ES-I3 (cell line): ENCODE measurements at regions not wholly inside any gene's neighbourhood (a gene's known extent, or its start where the extent isn't known, plus 50 kb on each side); places are given as distances from the start of the nearest gene placed in this dataset.
"Not testable (repeated sequence)": the region's sequence is repeated elsewhere in the genome, so short reads cannot be mapped to it uniquely, and the experiment has no call there.

Experiments
- H3K36me3 ChIP-seq: 2 replicates; pipeline ENCODE4 v1.6.1; 2013; ENCODE audit warnings: mild to moderate bottlenecking, low read length, control low read depth, moderate library complexity; ENCODE audit not compliant: insufficient read depth
- H3K4me1 ChIP-seq: 2 replicates; pipeline ENCODE4 v1.6.1; 2013; ENCODE audit warnings: mild to moderate bottlenecking, control low read depth, low read length; ENCODE audit not compliant: insufficient read depth
- H3K9ac ChIP-seq: 2 replicates; pipeline ENCODE4 v1.6.1; 2013; ENCODE audit warnings: low read depth, mild to moderate bottlenecking, low read length, moderate library complexity
- H3K9me3 ChIP-seq: 2 replicates; pipeline ENCODE4 v1.6.1; 2013; ENCODE audit warnings: mild to moderate bottlenecking, low read length, moderate library complexity; ENCODE audit not compliant: control insufficient read depth, insufficient read depth

GRCh38 chr12:3380200-3381043 is 110.6 kb upstream of the PRMT8 start:
- H3K4me1 ChIP-seq = no peaks in the 10 kb centered on the region
- H3K36me3 ChIP-seq = no peaks in the 10 kb centered on the region
- H3K9ac ChIP-seq = no peak overlapping the region
- no peaks in the 10 kb centered on the region; the same call in 1 of the 2 replicates for H3K9me3 ChIP-seq

GRCh38 chr12:3381059-3382047 is 109.7 kb upstream of the PRMT8 start:
- no peaks in the 10 kb centered on the region for H3K4me1 ChIP-seq
- no peaks in the 10 kb centered on the region for H3K36me3 ChIP-seq
- H3K9ac ChIP-seq = no peak overlapping the region
- no peaks in the 10 kb centered on the region; the same call in 1 of the 2 replicates for H3K9me3 ChIP-seq

GRCh38 chr12:3389986-3390385 is 101.0 kb upstream of the PRMT8 start:
- Histone ChIP-seq H3K4me1 (no peaks in the 10 kb centered on the region), H3K9ac (no peak overlapping the region), H3K9me3 (no peaks in the 10 kb centered on the region), H3K36me3 (no peaks in the 10 kb centered on the region)

GRCh38 chr12:3397596-3397995 is 93.4 kb upstream of the PRMT8 start:
- H3K36me3 ChIP-seq, H3K4me1 ChIP-seq, H3K9me3 ChIP-seq: not testable (repeated sequence)
- H3K9ac ChIP-seq = peak overlapping the region; percentile 51; the same call in 1 of the 2 replicates

GRCh38 chr12:3398196-3398789 is 92.7 kb upstream of the PRMT8 start:
- Histone ChIP-seq H3K9me3 (no peaks in the 10 kb centered on the region), H3K4me1 (0 out of 2 replicates have a peak, but pooled peaks cover 3% of the 10 kb centered on the region), H3K36me3 (no peaks in the 10 kb centered on the region), H3K9ac (peak overlapping the region; percentile 51; the same call in 1 of the 2 replicates)

GRCh38 chr12:3405821-3406220 is 85.2 kb upstream of the PRMT8 start:
- no peaks in the 10 kb centered on the region for H3K36me3 ChIP-seq
- H3K4me1 ChIP-seq = no peaks in the 10 kb centered on the region
- no peak overlapping the region for H3K9ac ChIP-seq
- peaks cover 8% of the 10 kb centered on the region for H3K9me3 ChIP-seq

GRCh38 chr12:3407723-3408122 is 83.3 kb upstream of the PRMT8 start:
- no peaks in the 10 kb centered on the region for H3K36me3 ChIP-seq
- H3K4me1 ChIP-seq = no peaks in the 10 kb centered on the region
- peaks cover 8% of the 10 kb centered on the region for H3K9me3 ChIP-seq
- no peak overlapping the region for H3K9ac ChIP-seq

GRCh38 chr12:3409662-3410061 is 81.3 kb upstream of the PRMT8 start:
- H3K4me1 ChIP-seq = no peaks in the 10 kb centered on the region
- H3K36me3 ChIP-seq = no peaks in the 10 kb centered on the region
- peaks cover 8% of the 10 kb centered on the region for H3K9me3 ChIP-seq

GRCh38 chr12:3416159-3416558 is 74.8 kb upstream of the PRMT8 start:
- Histone ChIP-seq H3K36me3 (no peaks in the 10 kb centered on the region), H3K4me1 (peaks cover 2% of the 10 kb centered on the region; the same call in 1 of the 2 replicates), H3K9me3 (no peaks in the 10 kb centered on the region), H3K9ac (no peak overlapping the region)

More at GRCh38 chr12:3409662-3410061, 81.3 kb upstream of the PRMT8 start:
- H3K9ac ChIP-seq = no peak overlapping the region

GRCh38 chr12:3416670-3417069 is 74.3 kb upstream of the PRMT8 start:
- peaks cover 7% of the 10 kb centered on the region for H3K4me1 ChIP-seq
- H3K9me3 ChIP-seq = no peaks in the 10 kb centered on the region
- H3K9ac ChIP-seq = no peak overlapping the region
- no peaks in the 10 kb centered on the region for H3K36me3 ChIP-seq

GRCh38 chr12:3417113-3417512 is 73.9 kb upstream of the PRMT8 start:
- no peak overlapping the region for H3K9ac ChIP-seq
- H3K9me3 ChIP-seq = no peaks in the 10 kb centered on the region; the same call in 1 of the 2 replicates
- peaks cover 10% of the 10 kb centered on the region for H3K4me1 ChIP-seq
- no peaks in the 10 kb centered on the region for H3K36me3 ChIP-seq

GRCh38 chr12:3417937-3418462 is 73.0 kb upstream of the PRMT8 start:
- Histone ChIP-seq H3K9me3 (no peaks in the 10 kb centered on the region; the same call in 1 of the 2 replicates), H3K36me3 (no peaks in the 10 kb centered on the region), H3K4me1 (peaks cover 11% of the 10 kb centered on the region), H3K9ac (no peak overlapping the region)

GRCh38 chr12:3418609-3419390 is 72.2 kb upstream of the PRMT8 start:
- no peak overlapping the region for H3K9ac ChIP-seq
- H3K36me3 ChIP-seq = no peaks in the 10 kb centered on the region
- H3K9me3 ChIP-seq = no peaks in the 10 kb centered on the region; the same call in 1 of the 2 replicates

More at GRCh38 chr12:3418609-3419390, 72.2 kb upstream of the PRMT8 start:
- H3K4me1 ChIP-seq = peaks cover 11% of the 10 kb centered on the region
